GM12878 (cell line): ENCODE measurements at regions not wholly inside any gene's neighbourhood (a gene's known extent, or its start where the extent isn't known, plus 50 kb on each side); places are given as distances from the start of the nearest gene placed in this dataset.

ENCODE experiments used
- ATAC-seq: fragments of 200-7000 bp; cut with Tn5 transposase; 3 replicates; pipeline ENCODE4 v1.9.1; 2020; ENCODE audit warnings: mild to moderate bottlenecking, moderate library complexity
- BruUV-seq: library from RNA; stranded (reverse); fragments of 400-500 nt; replicated peaks from 2 replicates; lab custom pipeline; 2021; lab: Mats Ljungman, UMichigan
- CTCF ChIA-PET: fragments of 300-600 bp; sonication (Branson Sonifier 250); formaldehyde crosslinking; extraction: SDS; loops from one replicate; lab custom pipeline; 2021; ENCODE audit warnings: inconsistent platforms; lab: Yijun Ruan, JAX
- POLR2A ChIA-PET: fragments of 350-600 bp; formaldehyde crosslinking; extraction: SDS; loops from one replicate; lab custom pipeline; 2021; ENCODE audit warnings: inconsistent platforms; lab: Charles Lee
- RAD21 ChIA-PET: fragments of 300-600 bp; sonication (Branson Sonifier 250); formaldehyde crosslinking; loops from one replicate; lab custom pipeline; 2023; ENCODE audit warnings: antibody characterized with exemption; ENCODE audit not compliant: unreplicated experiment; lab: Charles Lee
- SMC1A ChIA-PET: fragments of 300-600 bp; sonication (Branson Sonifier 250); formaldehyde crosslinking; loops from one replicate; lab custom pipeline; 2023; ENCODE audit not compliant: unreplicated experiment, uncharacterized antibody; lab: Charles Lee
- DNase-seq: peaks from one replicate; pipeline ENCODE4 v3.0.0-alpha.2; 2011; ENCODE audit warnings: low read depth, low spot score
- FAIRE-seq: peaks from 3 replicates; lab custom pipeline; 2011; peaks lifted over from hg19 to GRCh38; lab: Jason Lieb, UNC
- H2AFZ ChIP-seq: 2 replicates; pipeline ENCODE4 v1.6.0; 2011; ENCODE audit warnings: low read depth, low read length, control low read depth; ENCODE audit not compliant: control insufficient read depth
- H3K27ac ChIP-seq: 2 replicates; pipeline ENCODE4 v1.5.1; 2011; ENCODE audit warnings: control low read depth; ENCODE audit not compliant: control insufficient read depth, insufficient read depth
- H3K27me3 ChIP-seq, 2 experiments: replicated peaks in 1 of 2; 2 replicates each; pipeline versions ENCODE4 v1.6.0 to v1.6.1; 2011; ENCODE audit warnings: low read length in 1 of 2; ENCODE audit not compliant: control insufficient read depth in 2 of 2, insufficient read depth in 2 of 2
- H3K36me3 ChIP-seq, 2 experiments: 2 replicates each; pipeline ENCODE4 v1.5.1; 2011; ENCODE audit warnings: low read length in 1 of 2; ENCODE audit not compliant: control insufficient read depth in 2 of 2, insufficient read depth in 2 of 2
- H3K4me1 ChIP-seq: 2 replicates; pipeline ENCODE4 v1.6.1; 2011; ENCODE audit warnings: mild to moderate bottlenecking, low read length, moderate library complexity, mixed read lengths; ENCODE audit not compliant: control insufficient read depth, insufficient read depth
- H3K4me2 ChIP-seq: 2 replicates; pipeline ENCODE4 v1.6.0; 2011; ENCODE audit warnings: control low read depth; ENCODE audit not compliant: control insufficient read depth, insufficient read depth
- H3K4me3 ChIP-seq: fragments of 200-600 bp; sonication (generic); 2 replicates; pipeline ENCODE4 v1.5.1; 2016
- H3K79me2 ChIP-seq: 2 replicates; pipeline ENCODE4 v1.6.0; 2011; ENCODE audit warnings: low read length; ENCODE audit not compliant: control insufficient read depth, insufficient read depth
- H3K9ac ChIP-seq: 2 replicates; pipeline ENCODE4 v1.8.0; 2011; ENCODE audit warnings: low read length, control low read depth, mixed read lengths; ENCODE audit not compliant: control insufficient read depth, insufficient read depth
- H3K9me3 ChIP-seq: replicated peaks from 3 replicates; pipeline ENCODE4 v1.5.1; 2011; ENCODE audit warnings: mild to moderate bottlenecking, low read length; ENCODE audit not compliant: control insufficient read depth, insufficient read depth
- H4K20me1 ChIP-seq: 2 replicates; pipeline ENCODE4 v1.6.0; 2011; ENCODE audit not compliant: control insufficient read depth, insufficient read depth
- ASH2L ChIP-seq: fragments of 300-600, 200-600 bp; sonication (generic); IDR thresholded peaks from 2 replicates; pipeline ENCODE4 v1.6.1; 2017; ENCODE audit warnings: low read depth, mild to moderate bottlenecking, borderline replicate concordance
- CBFB ChIP-seq: IDR thresholded peaks from 2 replicates; pipeline ENCODE4 v1.6.1; 2016; ENCODE audit warnings: antibody characterized with exemption, low read depth
- HCFC1 ChIP-seq: fragments of 150-350 bp; IDR thresholded peaks from 2 replicates; pipeline ENCODE4 v1.6.1; 2014; ENCODE audit warnings: low read length
- IKZF2 ChIP-seq, 2 experiments: fragments of 450-650 bp; IDR thresholded peaks; 2 replicates each; pipeline ENCODE4 v1.6.1; 2017; ENCODE audit warnings: mild to moderate bottlenecking in 2 of 2, moderate library complexity in 2 of 2
- MYB ChIP-seq: fragments of 150-350 bp; IDR thresholded peaks from 2 replicates; pipeline ENCODE4 v1.6.1; 2014; ENCODE audit warnings: mild to moderate bottlenecking, low read depth, low read length, borderline replicate concordance
- NR2F1 ChIP-seq: fragments of 450-650 bp; conservative IDR thresholded peaks from 2 replicates; pipeline ENCODE4 v1.6.1; 2017; ENCODE audit warnings: mild to moderate bottlenecking
- POLR2AphosphoS5 ChIP-seq: IDR thresholded peaks from 2 replicates; pipeline ENCODE4 v1.6.1; 2011; ENCODE audit warnings: mild to moderate bottlenecking, low read length, inconsistent platforms
- SIN3A ChIP-seq: IDR thresholded peaks from 2 replicates; pipeline ENCODE4 v1.6.1; 2012; ENCODE audit warnings: low read depth, low read length, improper control_type of control experiment
- TCF12 ChIP-seq: IDR thresholded peaks from 2 replicates; pipeline ENCODE4 v1.6.1; 2011; ENCODE audit warnings: low read depth, mild to moderate bottlenecking, low read length
- ZBTB33 ChIP-seq: fragments of 450-650 bp; IDR thresholded peaks from 2 replicates; pipeline ENCODE4 v1.6.1; 2017; ENCODE audit warnings: mild to moderate bottlenecking
- ZNF592 ChIP-seq: fragments of 450-650 bp; IDR thresholded peaks from 2 replicates; pipeline ENCODE4 v1.6.1; 2017; ENCODE audit warnings: mild to moderate bottlenecking, moderate library complexity
- WGBS: methylation state at CpG from one replicate; pipeline ENCODE4 v1.1.6; 2016; ENCODE audit warnings: low lambda C conversion rate; ENCODE audit not compliant: insufficient replicate concordance, insufficient coverage; ENCODE audit errors: missing lambda C conversion rate; 5-methylcytosine and 5-hydroxymethylcytosine counted together
- in situ Hi-C: fragments of 300-500 bp; cut with MboI; formaldehyde crosslinking; loops from 9 replicates; pipeline ENCODE4 v1.14.3; 2018; ENCODE audit warnings: mixed read lengths
- intact Hi-C: fragments of 100-400 bp; cut with micrococcal nuclease; formaldehyde crosslinking; loops from one replicate; pipeline ENCODE4 v1.14.2; 2022; ENCODE audit not compliant: unreplicated experiment

DNA sequence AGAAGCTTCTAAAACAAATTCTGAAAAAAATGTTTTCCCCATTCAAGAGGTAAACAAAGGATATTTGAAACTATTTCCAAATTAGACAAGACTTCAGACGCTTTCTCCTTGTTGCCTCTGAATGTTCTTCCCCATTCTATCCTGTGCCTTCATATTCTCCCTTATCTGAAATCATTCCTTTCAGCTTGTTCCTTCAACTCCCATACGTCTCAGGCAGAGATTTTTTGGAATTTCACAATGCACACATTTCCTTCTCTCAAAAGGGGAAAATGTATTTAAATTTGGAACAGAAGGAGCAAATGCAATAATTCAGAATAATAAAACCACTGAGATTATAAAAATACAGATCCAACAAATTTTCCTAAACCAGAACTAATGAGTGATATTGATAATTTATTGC is 198.7 kb upstream of the IVNS1ABP start:
- FAIRE-seq, result no peak
- TF ChIP-seq HCFC1, result no peak
- TF ChIP-seq IKZF2 (IDR thresholded peaks at IDR 0.05), result no peak
- Histone ChIP-seq H3K4me2 (no peak overlapping the region), H4K20me1 (no peaks in the 10 kb centered on the region), H3K79me2 (no peaks in the 10 kb centered on the region), H3K27me3 (no peaks in the 10 kb centered on the region), H3K9me3 (peaks cover 2% of the 10 kb centered on the region; the same call in 1 of the 3 replicates), H3K9ac (no peak overlapping the region), H3K27ac (no peak overlapping the region), H3K4me1 (no peaks in the 10 kb centered on the region), H2AFZ (no peak overlapping the region), H3K4me3 (no peak overlapping the region), H3K36me3 (no peaks in the 10 kb centered on the region)
- intact Hi-C loops, result no loop called here
- DNase-seq, result no peak
- RAD21 ChIA-PET, result no interaction called here
- CTCF ChIA-PET, result interaction anchor here (2.1 kb wide), 1 partner anchor 81 kb away, joined by 6 read pairs; no protein-coding TSS in a partner anchor
- in situ Hi-C loops, result no loop called here
- POLR2A ChIA-PET, result no interaction called here
- SMC1A ChIA-PET, result no interaction called here
- 4% methylated on average over 2 of the region's 2 CpGs for WGBS
- no peak for ATAC-seq
- BruUV-seq, result no TSS peak

GRCh38 chr1:185514311-185514710 is 197.3 kb upstream of the IVNS1ABP start:
- ATAC-seq (no peak), FAIRE-seq (peak; percentile 69), DNase-seq (no peak)
- SMC1A ChIA-PET, result interaction anchor here (0.6 to 1.2 kb wide), 3 partner anchors 13 to 243 kb away, joined by 3 read pairs; no protein-coding TSS in a partner anchor
- H3K36me3 ChIP-seq, result no peaks in the 10 kb centered on the region
- H3K9me3 ChIP-seq, result peaks cover 2% of the 10 kb centered on the region; the same call in 1 of the 3 replicates
- CTCF ChIA-PET, result interaction anchor here (1.1 kb wide), 1 partner anchor 276 kb away, joined by 3 read pairs; no protein-coding TSS in a partner anchor
- RAD21 ChIA-PET, result interaction anchor here (1.1 kb wide), 1 partner anchor 197 kb away, joined by 3 read pairs; the partner anchor contains the start of gene IVNS1ABP
- no peak overlapping the region for H3K4me3 ChIP-seq
- no peaks in the 10 kb centered on the region for H3K27me3 ChIP-seq
- H3K79me2 ChIP-seq, result no peaks in the 10 kb centered on the region
- no peaks in the 10 kb centered on the region for H4K20me1 ChIP-seq
- no peak overlapping the region for H3K4me2 ChIP-seq
- no peak overlapping the region for H2AFZ ChIP-seq
- H3K4me1 ChIP-seq, result no peaks in the 10 kb centered on the region
- intact Hi-C loops (no loop called here), in situ Hi-C loops (no loop called here)
- POLR2A ChIA-PET, result no interaction called here
- H3K9ac ChIP-seq, result no peak overlapping the region
- H3K27ac ChIP-seq, result no peak overlapping the region
- no TSS peak for BruUV-seq
- no peak for TF ChIP-seq POLR2AphosphoS5
- no peak for TF ChIP-seq TCF12
- TF ChIP-seq ASH2L, result no peak
- no peak for TF ChIP-seq ZNF592
- no peak for TF ChIP-seq MYB
- TF ChIP-seq SIN3A, result no peak
- no peak for TF ChIP-seq CBFB
- TF ChIP-seq ZBTB33, result no peak
- no peak for TF ChIP-seq NR2F1
